Aorta (tissue), 5 donors: ENCODE measurements at regions not wholly inside any gene's neighbourhood (a gene's known extent, or its start where the extent isn't known, plus 50 kb on each side); places are given as distances from the start of the nearest gene placed in this dataset.

Experiments
- ATAC-seq: fragments of 200-7000 bp; cut with Tn5 transposase; one replicate; pipeline ENCODE4 v1.9.1; 2022; ENCODE audit warnings: moderate library complexity; ENCODE audit not compliant: low FRiP score
- DNase-seq, 2 donors: peaks; one replicate each; pipeline ENCODE4 v3.0.0-alpha.2; 2020
- H3K27ac ChIP-seq, 2 donors: one replicate each; pipeline ENCODE4 v1.5.1; 2013; ENCODE audit warnings: low read length in 2 of 2, mild to moderate bottlenecking in 2 of 2, moderate library complexity in 2 of 2, control low read depth in 1 of 2, inconsistent platforms in 1 of 2, low read depth in 1 of 2
- H3K27me3 ChIP-seq, 2 donors: one replicate each; pipeline ENCODE4 v1.6.1; 2013; ENCODE audit warnings: control low read depth in 1 of 2, low read length in 1 of 2, mild to moderate bottlenecking in 1 of 2, moderate library complexity in 1 of 2; ENCODE audit not compliant: insufficient read depth in 2 of 2, control insufficient read depth in 1 of 2
- H3K36me3 ChIP-seq, 2 donors: one replicate each; pipeline ENCODE4 v1.6.1; 2013; ENCODE audit warnings: control low read depth in 1 of 2, low read length in 1 of 2, mild to moderate bottlenecking in 1 of 2; ENCODE audit not compliant: insufficient read depth in 2 of 2, control insufficient read depth in 1 of 2
- H3K4me1 ChIP-seq, 2 donors: one replicate each; pipeline ENCODE4 v1.6.1; 2013; ENCODE audit warnings: low read length in 2 of 2, control low read depth in 1 of 2, mild to moderate bottlenecking in 1 of 2, moderate library complexity in 1 of 2; ENCODE audit not compliant: insufficient read depth in 2 of 2, control insufficient read depth in 1 of 2
- H3K4me3 ChIP-seq, 2 donors: one replicate each; pipeline ENCODE4 v1.5.1; 2013; ENCODE audit warnings: low read length in 2 of 2, control low read depth in 1 of 2, mild to moderate bottlenecking in 1 of 2
- H3K9me3 ChIP-seq: one replicate; pipeline ENCODE4 v1.6.1; 2013; ENCODE audit warnings: mild to moderate bottlenecking, low read length; ENCODE audit not compliant: control insufficient read depth
- WGBS, 2 donors: extraction: QIAGEN DNeasy Blood & Tissue Kit; methylation state at CpG; one replicate each; pipeline ENCODE4 v1.1.7; 2013; 5-methylcytosine and 5-hydroxymethylcytosine counted together
- intact Hi-C, 2 donors: fragments of 100-400 bp; cut with DNase I; formaldehyde crosslinking; loops; one replicate each; pipeline versions ENCODE4 v1.14.2 to v1.15.0; 2022
- donor health status: healthy with polysubstance abuse.
- donor health status: Bipolar disorder and iron deficiency.
- donor health status: DM: no; HTN: no; CAD: no.
- donor health status: DM: no; HTN: no; CAD: no.
- donor health status: DM: yes; HTN: yes; CAD: no.

DNA sequence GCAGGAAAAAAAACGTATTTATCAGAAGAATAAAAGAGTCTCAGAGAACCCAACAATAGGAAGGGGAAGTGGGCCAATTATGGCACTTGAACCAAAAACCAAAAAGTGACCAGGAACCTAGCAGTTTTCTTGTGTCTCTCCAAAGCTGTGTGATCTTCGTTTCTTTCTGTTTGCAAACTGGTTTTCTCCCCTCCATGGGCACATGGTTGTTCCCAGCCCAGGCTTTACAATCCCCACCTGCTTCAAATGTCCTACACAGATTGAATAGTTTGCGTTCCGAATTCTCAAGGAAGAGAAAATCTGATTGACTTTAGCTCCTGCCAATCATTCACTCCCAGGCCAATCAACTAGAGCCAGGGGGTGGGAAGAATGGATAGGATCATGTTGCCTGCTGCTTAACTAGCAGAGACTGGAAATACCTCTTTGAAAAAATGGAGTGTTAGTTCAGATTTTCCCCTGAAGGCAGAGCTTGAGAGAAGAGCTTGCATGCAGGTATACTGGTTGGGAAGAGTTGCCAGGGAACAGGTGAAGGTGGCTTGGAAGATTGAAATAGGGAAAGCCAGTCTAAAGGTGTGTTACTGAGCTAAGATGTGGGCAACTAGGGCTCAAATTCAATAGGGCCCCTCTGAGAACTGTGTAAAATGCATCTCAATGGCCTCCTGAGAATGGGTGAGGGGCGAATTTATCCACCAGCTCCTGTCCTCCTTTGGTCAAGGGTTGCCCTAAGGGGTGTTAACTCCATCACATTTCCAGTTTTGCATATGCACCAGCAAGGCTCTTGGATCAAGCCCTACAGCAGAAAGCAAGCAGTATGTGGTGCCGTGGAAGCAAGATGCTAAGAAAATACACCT is 106.4 kb upstream of the SRRM4 start:
- 21 to 24% methylated on average over 6 of the region's 6 CpGs for WGBS, 2 donors
- H3K9me3 ChIP-seq: no peaks in the 10 kb centered on the region
- H3K27me3 ChIP-seq: peaks cover 0 to 1% of the 10 kb centered on the region in 2 donors
- ATAC-seq (no peak), DNase-seq (no peak)
- intact Hi-C loops: no loop called here
- H3K4me1 ChIP-seq: no peaks in the 10 kb centered on the region
- H3K27ac ChIP-seq: no peak overlapping the region
- H3K4me3 ChIP-seq: no peak overlapping the region
- no peaks in the 10 kb centered on the region for H3K36me3 ChIP-seq

GRCh38 chr12:118880720-118881493 is 100.4 kb upstream of the SRRM4 start:
- intact Hi-C loops: no loop called here
- no peak for DNase-seq
- 34 to 42% methylated on average over 5 of the region's 5 CpGs for WGBS, 2 donors
- Histone ChIP-seq H3K36me3 (no peaks in the 10 kb centered on the region), H3K4me1 (no peaks in the 10 kb centered on the region), H3K9me3 (no peaks in the 10 kb centered on the region), H3K27ac (no peak overlapping the region), H3K4me3 (no peak overlapping the region), H3K27me3 (no peaks in the 10 kb centered on the region)
- no peak for ATAC-seq

DNA sequence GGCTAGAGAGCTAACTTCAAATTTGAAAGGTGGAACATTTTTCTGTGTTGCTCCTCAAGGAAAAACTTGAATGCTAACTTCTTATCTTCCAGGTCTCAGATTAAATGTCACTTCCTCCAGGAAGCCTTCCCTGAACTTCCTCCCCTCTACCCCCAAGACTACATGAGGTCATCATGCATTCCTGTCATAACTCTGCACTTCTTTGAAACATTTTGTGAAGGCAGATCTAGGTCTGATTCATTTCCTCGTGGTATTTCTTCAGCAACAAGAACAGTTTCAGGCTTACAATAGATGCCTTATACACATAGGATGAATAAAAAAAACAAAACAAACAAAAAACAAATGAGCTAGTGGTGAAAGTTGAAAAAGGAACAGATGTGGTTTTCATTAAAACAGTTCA is 97.1 kb upstream of the SRRM4 start:
- Histone ChIP-seq H3K27me3 (no peaks in the 10 kb centered on the region), H3K4me3 (no peak overlapping the region), H3K4me1 (no peaks in the 10 kb centered on the region), H3K36me3 (no peaks in the 10 kb centered on the region), H3K27ac (no peak overlapping the region), H3K9me3 (no peaks in the 10 kb centered on the region)
- intact Hi-C loops: no loop called here
- DNase-seq: no peak
- 31 to 32% methylated on average over 1 of the region's 1 CpG for WGBS, 2 donors
- ATAC-seq: no peak

DNA sequence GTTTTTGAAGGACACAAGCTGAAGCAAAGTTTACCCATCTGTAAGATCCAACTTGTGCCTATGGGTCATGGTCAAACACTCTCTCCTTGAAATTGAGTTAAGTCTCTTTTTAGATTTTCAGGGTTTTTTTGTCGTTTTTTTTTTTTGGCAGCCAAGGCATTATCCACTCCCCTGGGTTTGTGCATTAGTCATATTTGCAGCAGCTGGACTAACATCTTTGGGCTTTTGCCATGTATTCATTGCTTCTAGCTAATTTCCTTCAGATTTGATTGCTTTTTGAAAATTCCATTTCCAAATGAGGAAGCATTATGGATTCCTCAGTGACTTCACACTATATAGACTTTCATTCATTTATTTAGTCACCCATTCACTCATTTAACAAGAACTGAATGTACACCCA is 80.3 kb upstream of the SRRM4 start:
- no peak overlapping the region for H3K27ac ChIP-seq
- intact Hi-C loops: no loop called here
- no peaks in the 10 kb centered on the region for H3K9me3 ChIP-seq
- no peaks in the 10 kb centered on the region for H3K27me3 ChIP-seq
- no peak overlapping the region for H3K4me3 ChIP-seq
- no peak for DNase-seq
- H3K4me1 ChIP-seq: no peaks in the 10 kb centered on the region
- ATAC-seq: no peak
- H3K36me3 ChIP-seq: no peaks in the 10 kb centered on the region
- 66 to 71% methylated on average over 1 of the region's 1 CpG for WGBS, 2 donors

DNA sequence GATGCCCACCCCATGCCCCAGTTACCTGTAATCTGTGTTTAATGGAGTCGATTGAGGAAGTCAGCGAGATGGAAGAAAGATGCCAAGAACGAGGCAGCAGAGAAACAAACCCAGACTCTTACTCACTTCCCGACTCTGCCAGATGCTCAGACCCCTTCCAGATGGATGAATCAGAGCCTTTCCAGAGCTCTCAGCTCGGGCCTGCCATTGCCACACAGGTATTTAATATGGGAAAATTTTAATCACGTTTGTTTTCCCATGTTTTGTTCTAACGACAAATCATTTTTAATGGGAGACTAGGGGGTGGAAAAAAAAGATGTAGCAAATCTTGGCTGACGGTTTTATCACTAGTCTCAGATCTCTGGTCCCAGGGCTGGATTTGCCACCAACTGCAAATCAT is 72.5 kb upstream of the SRRM4 start:
- DNase-seq: no peak
- Histone ChIP-seq H3K36me3 (no peaks in the 10 kb centered on the region), H3K27me3 (no peaks in the 10 kb centered on the region), H3K27ac (no peak overlapping the region), H3K4me3 (no peak overlapping the region), H3K4me1 (no peaks in the 10 kb centered on the region), H3K9me3 (no peaks in the 10 kb centered on the region)
- intact Hi-C loops: no loop called here
- no peak for ATAC-seq
- 65 to 68% methylated on average over 8 of the region's 8 CpGs for WGBS, 2 donors

GRCh38 chr12:118912697-118913270 is 68.6 kb upstream of the SRRM4 start:
- Histone ChIP-seq H3K4me1 (no peaks in the 10 kb centered on the region), H3K36me3 (no peaks in the 10 kb centered on the region), H3K27ac (no peak overlapping the region), H3K4me3 (no peak overlapping the region), H3K9me3 (no peaks in the 10 kb centered on the region), H3K27me3 (no peaks in the 10 kb centered on the region)
- DNase-seq (no peak), ATAC-seq (no peak)
- 78 to 83% methylated on average over 9 of the region's 9 CpGs for WGBS, 2 donors
- intact Hi-C loops: no loop called here

DNA sequence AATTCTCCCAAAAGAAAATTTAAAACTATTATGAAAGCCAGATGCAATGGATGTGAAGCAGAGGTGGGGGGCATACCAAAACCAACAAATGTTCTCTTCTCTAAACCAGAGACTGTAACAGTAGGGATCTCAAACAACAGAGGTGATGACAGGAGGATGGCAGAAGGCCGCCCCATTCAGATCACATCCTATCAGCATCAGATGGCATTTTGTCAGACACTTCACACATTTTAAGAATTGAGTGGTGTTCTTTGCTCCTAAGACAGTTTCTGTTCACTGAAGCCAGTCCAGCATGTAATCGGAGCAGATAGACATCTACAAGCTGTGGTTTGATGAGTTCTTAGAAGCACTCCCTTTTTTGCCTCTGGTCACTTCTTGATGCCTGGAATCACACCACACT is 59.6 kb upstream of the SRRM4 start:
- H3K27ac ChIP-seq: no peak overlapping the region
- intact Hi-C loops: no loop called here
- no peaks in the 10 kb centered on the region for H3K36me3 ChIP-seq
- WGBS, 2 donors: 86 to 94% methylated on average over 2 of the region's 2 CpGs
- H3K9me3 ChIP-seq: no peaks in the 10 kb centered on the region
- H3K4me3 ChIP-seq: no peak overlapping the region
- no peaks in the 10 kb centered on the region for H3K4me1 ChIP-seq
- DNase-seq (no peak), ATAC-seq (no peak)
- H3K27me3 ChIP-seq: peaks cover 0 to 1% of the 10 kb centered on the region in 2 donors

DNA sequence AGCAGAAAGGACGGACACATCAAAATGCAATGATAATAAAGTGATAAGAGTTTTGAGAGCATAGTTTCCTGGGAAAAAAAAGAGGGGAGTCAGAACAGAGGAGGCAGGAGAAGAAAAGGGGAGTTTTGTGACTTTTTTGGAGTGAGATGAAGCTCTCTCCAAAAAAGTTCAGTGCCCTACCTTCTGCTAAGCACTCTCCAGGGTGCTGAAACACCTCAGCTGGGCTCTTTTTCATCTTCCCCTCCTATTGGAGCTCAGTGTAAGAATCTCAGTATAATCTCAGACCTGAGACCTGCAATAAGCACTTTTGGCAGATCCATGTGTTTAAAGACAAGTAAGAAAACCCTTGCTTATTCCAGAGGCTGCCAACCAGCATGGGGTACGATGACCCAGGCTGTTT is 58.9 kb upstream of the SRRM4 start:
- H3K27me3 ChIP-seq: peaks cover 0 to 1% of the 10 kb centered on the region in 2 donors
- no peaks in the 10 kb centered on the region for H3K36me3 ChIP-seq
- H3K27ac ChIP-seq: no peak overlapping the region
- 23 to 34% methylated on average over 2 of the region's 2 CpGs for WGBS, 2 donors
- H3K4me3 ChIP-seq: no peak overlapping the region
- intact Hi-C loops: no loop called here
- no peaks in the 10 kb centered on the region for H3K4me1 ChIP-seq
- no peaks in the 10 kb centered on the region for H3K9me3 ChIP-seq
- no peak for DNase-seq
- no peak for ATAC-seq
